ENCODE measurements at regions not wholly inside any gene's neighbourhood (a gene's known extent, or its start where the extent isn't known, plus 50 kb on each side); places are given as distances from the start of the nearest gene placed in this dataset.

DNA sequence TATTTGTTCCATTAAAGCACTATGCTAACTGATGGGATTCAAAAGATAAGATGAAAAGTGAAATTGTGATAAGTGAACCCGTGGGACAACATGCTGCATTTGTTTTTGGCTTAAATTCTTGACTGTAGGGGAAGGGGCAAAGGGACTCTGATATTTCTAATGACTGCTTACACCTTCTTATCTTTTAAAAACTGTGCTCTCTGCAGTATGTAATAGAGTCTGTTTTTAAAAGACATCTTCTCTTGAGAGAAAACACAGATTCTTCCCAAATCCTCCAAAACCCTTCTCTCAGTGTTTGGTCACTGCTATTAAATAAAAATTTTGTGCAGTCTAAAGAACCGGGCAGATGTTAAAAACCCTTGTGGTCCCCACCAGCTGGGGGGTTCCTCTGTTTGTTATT, 327.8 kb upstream of the FANCL start:
- Mint-ChIP-seq H3K36me3 (ENCODE audit: low read depth) (no peaks in the 10 kb centered on the region), H3K4me1 (peaks cover 18% of the 10 kb centered on the region), H3K4me3 (no peak overlapping the region), H3K27ac (peak overlapping the region; percentile 36), H3K27me3 (ENCODE audit: insufficient read depth) (no peaks in the 10 kb centered on the region), H3K9me3 (no peaks in the 10 kb centered on the region)
- WGBS, 2 experiments (ENCODE audit: insufficient coverage in 1 of 2, insufficient read length in 1 of 2), result 77 to 83% methylated on average over 1 to 2 of the region's 2 CpGs
- Histone ChIP-seq H3K4me3 (ENCODE audit: low read length) (no peak overlapping the region), H3K4me1 (ENCODE audit: control insufficient read depth, insufficient read depth, low read length) (no peaks in the 10 kb centered on the region), H3K27me3 (ENCODE audit: control insufficient read depth, insufficient read depth, low read length, poor library complexity, severe bottlenecking) (no peaks in the 10 kb centered on the region), H3K27ac (ENCODE audit: low read depth, low read length) (no peak overlapping the region), H3K9ac (ENCODE audit: extremely low read depth, low read length, poor library complexity, severe bottlenecking) (no peak overlapping the region), H3K36me3 (ENCODE audit: control insufficient read depth, insufficient read depth, low read length) (no peaks in the 10 kb centered on the region), H3K9me3 (ENCODE audit: control insufficient read depth, low read length) (no peaks in the 10 kb centered on the region)
- DNase-seq, result no peak
- TF ChIP-seq, protein P1, sequence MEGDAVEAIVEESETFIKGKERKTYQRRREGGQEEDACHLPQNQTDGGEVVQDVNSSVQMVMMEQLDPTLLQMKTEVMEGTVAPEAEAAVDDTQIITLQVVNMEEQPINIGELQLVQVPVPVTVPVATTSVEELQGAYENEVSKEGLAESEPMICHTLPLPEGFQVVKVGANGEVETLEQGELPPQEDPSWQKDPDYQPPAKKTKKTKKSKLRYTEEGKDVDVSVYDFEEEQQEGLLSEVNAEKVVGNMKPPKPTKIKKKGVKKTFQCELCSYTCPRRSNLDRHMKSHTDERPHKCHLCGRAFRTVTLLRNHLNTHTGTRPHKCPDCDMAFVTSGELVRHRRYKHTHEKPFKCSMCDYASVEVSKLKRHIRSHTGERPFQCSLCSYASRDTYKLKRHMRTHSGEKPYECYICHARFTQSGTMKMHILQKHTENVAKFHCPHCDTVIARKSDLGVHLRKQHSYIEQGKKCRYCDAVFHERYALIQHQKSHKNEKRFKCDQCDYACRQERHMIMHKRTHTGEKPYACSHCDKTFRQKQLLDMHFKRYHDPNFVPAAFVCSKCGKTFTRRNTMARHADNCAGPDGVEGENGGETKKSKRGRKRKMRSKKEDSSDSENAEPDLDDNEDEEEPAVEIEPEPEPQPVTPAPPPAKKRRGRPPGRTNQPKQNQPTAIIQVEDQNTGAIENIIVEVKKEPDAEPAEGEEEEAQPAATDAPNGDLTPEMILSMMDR (conservative IDR thresholded peaks at IDR 0.05), result no peak

DNA sequence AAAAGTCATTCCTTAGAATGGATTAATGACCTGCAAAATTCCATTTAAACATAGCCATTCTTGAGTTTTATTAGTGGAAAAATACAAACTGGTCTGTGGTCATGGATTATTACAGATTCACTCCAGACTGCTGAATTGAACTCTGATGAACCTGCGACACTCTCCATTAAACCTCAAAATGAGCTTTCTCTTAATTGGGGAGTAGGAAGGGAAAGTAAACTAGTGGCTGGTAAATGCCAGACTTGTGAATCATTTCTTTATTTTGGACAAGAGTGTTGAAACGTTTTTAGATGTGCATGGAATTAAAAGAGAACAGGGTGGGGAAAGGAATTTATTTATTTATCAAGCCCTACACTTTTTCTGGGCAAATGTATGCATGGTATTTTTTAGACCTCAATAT, 321.2 kb upstream of the FANCL start:
- 29 to 71% methylated on average over 1 to 2 of the region's 2 CpGs for WGBS, 2 experiments (ENCODE audit: insufficient coverage in 1 of 2, insufficient read length in 1 of 2)
- no peak overlapping the region for H3K9ac ChIP-seq (ENCODE audit: extremely low read depth, low read length, poor library complexity, severe bottlenecking)
- no peak for DNase-seq
- no peak overlapping the region for H3K4me3 Mint-ChIP-seq
- no peak overlapping the region for H3K4me3 ChIP-seq (ENCODE audit: low read length)
- H3K9me3 ChIP-seq (ENCODE audit: control insufficient read depth, low read length), result no peaks in the 10 kb centered on the region
- TF ChIP-seq, protein P1 (conservative IDR thresholded peaks at IDR 0.05), result no peak
- no peak overlapping the region for H3K27ac Mint-ChIP-seq
- H3K27me3 Mint-ChIP-seq (ENCODE audit: insufficient read depth), result no peaks in the 10 kb centered on the region
- no peaks in the 10 kb centered on the region for H3K9me3 Mint-ChIP-seq
- H3K4me1 Mint-ChIP-seq, result peaks cover 11% of the 10 kb centered on the region
- no peaks in the 10 kb centered on the region for H3K36me3 ChIP-seq (ENCODE audit: control insufficient read depth, insufficient read depth, low read length)
- H3K36me3 Mint-ChIP-seq (ENCODE audit: low read depth), result no peaks in the 10 kb centered on the region
- no peaks in the 10 kb centered on the region for H3K27me3 ChIP-seq (ENCODE audit: control insufficient read depth, insufficient read depth, low read length, poor library complexity, severe bottlenecking)
- H3K4me1 ChIP-seq (ENCODE audit: control insufficient read depth, insufficient read depth, low read length), result peaks cover 4% of the 10 kb centered on the region
- H3K27ac ChIP-seq (ENCODE audit: low read depth, low read length), result no peak overlapping the region

GRCh38 chr2:58560531-58560930, 319.4 kb upstream of the FANCL start:
- no peak overlapping the region for H3K27ac ChIP-seq (ENCODE audit: low read depth, low read length)
- Mint-ChIP-seq H3K9me3 (no peaks in the 10 kb centered on the region), H3K36me3 (ENCODE audit: low read depth) (no peaks in the 10 kb centered on the region), H3K27me3 (ENCODE audit: insufficient read depth) (no peaks in the 10 kb centered on the region), H3K4me3 (no peak overlapping the region), H3K27ac (no peak overlapping the region), H3K4me1 (peaks cover 14% of the 10 kb centered on the region)
- no peaks in the 10 kb centered on the region for H3K27me3 ChIP-seq (ENCODE audit: control insufficient read depth, insufficient read depth, low read length, poor library complexity, severe bottlenecking)
- H3K9ac ChIP-seq (ENCODE audit: extremely low read depth, low read length, poor library complexity, severe bottlenecking), result no peak overlapping the region
- no peaks in the 10 kb centered on the region for H3K9me3 ChIP-seq (ENCODE audit: control insufficient read depth, low read length)
- WGBS, 2 experiments (ENCODE audit: insufficient coverage in 1 of 2, insufficient read length in 1 of 2), result 91 to 100% methylated on average over 2 to 3 of the region's 3 CpGs
- TF ChIP-seq, protein P1 (conservative IDR thresholded peaks at IDR 0.05), result no peak
- H3K4me3 ChIP-seq (ENCODE audit: low read length), result no peak overlapping the region
- DNase-seq, result no peak
- peaks cover 7% of the 10 kb centered on the region for H3K4me1 ChIP-seq (ENCODE audit: control insufficient read depth, insufficient read depth, low read length)
- H3K36me3 ChIP-seq (ENCODE audit: control insufficient read depth, insufficient read depth, low read length), result no peaks in the 10 kb centered on the region

Measured in endodermal cell (in vitro differentiated cells).